GM18502 (cell line): ENCODE measurements at regions not wholly inside any gene's neighbourhood (a gene's known extent, or its start where the extent isn't known, plus 50 kb on each side); places are given as distances from the start of the nearest gene placed in this dataset.

Source experiments
- ATAC-seq: cut with Tn5 transposase; IDR thresholded peaks from one replicate; pipeline ENCODE4 v1.9.1; 2021; ENCODE audit warnings: mild to moderate bottlenecking; ENCODE audit not compliant: unreplicated experiment, poor library complexity

DNA sequence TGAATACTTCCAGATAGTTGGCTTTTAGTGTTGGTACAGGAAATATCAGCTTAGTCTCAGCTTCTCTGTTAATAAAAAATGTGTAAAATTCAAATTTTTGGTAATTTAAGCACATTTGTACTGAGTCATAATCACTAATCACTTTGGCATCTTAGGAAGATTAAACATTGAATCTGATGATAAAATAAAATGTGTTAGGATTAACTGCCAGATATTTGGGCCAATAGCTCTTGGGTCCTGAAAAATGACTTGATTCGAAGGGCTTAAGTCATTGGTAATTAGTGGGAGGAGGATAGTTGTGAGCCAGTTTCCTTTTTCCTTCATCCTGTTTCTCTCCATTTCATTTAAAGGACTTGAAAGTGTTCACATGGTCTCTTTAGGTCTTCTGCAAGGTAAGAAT lies 426.1 kb downstream of the RFPL4B start:
- no peak for ATAC-seq

DNA sequence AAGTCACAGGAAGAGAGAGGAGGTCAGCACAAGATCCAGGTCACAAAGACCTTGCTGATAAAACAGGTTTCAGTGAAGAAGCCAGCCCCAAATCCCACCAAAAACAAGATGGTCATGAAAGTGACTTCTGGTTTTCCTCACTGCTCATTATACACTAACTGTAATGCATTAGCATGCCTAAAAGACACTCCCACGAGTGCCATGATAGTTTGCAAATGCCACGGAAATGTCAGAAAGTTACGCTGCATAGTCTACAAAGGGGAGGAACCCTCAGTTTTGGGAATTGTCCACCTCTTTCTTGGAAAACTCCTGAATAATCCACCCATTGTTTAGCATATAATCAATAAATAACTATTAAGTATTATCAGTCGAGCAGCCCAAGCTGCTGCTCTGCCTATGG lies 427.2 kb downstream of the RFPL4B start:
- no peak for ATAC-seq

DNA sequence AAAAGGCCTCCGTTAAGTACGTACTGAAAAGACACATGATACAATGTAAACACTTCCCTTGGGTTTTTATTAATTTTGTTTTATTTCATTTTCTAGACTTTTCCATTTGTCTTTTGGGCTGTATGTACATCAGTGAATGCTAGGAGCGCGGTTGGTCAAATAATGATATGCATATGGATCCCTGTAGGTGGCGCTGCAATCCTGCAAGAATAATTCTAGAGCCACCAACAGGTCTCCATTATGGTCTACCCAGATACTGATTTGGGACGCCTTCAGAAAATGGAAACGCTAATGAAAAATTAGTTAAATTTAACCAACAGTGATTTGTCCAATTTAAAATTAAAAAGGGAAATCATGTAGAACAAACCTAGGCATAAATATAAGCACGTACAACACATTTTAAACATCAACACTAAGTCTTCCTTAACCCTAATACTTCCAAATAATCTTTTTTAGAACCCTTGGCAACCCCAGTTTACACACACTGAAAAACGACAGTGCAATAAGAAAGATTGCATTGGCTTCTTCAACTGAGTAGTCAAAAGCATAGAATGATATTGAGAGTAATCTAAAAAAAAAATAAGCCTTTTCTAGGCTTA lies 433.5 kb downstream of the RFPL4B start:
- ATAC-seq: peak; percentile 97

DNA sequence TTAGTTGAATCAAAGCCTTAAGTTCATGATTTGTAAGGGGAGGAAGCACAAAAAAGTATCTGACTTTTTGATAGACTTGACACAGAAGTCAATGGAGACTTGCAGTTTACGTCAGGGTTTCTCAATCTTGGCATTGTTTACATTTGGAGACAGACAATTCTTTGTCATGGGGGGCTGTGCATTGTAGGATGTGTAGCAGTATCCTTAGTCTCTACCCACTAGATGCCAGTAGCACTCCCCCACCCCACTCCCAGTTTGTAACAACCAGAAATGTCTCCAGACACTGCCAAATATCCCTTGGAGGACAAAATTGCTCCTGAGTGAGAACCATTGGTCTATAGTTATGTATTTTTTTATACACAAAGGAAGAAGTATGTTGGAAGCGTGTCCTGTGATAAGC lies 434.1 kb downstream of the RFPL4B start:
- ATAC-seq: no peak

DNA sequence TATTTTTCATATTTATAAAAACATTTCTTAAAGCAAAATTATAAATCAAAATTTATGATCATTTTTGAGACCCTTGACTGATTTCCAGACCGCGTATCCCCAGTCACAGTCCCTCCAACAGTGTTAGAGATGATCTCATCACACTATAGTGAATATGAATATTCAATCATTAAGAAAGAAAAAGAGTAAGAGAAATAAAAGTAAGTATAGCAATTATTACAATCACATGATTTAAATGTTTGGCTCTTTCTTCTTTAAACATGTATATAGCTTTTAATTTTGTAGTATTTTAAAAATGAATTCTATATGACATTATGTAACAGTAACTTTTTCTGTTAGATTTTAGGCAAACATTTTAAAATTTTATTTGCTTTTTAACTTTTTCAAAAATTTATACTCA lies 438.3 kb downstream of the RFPL4B start:
- ATAC-seq: no peak

DNA sequence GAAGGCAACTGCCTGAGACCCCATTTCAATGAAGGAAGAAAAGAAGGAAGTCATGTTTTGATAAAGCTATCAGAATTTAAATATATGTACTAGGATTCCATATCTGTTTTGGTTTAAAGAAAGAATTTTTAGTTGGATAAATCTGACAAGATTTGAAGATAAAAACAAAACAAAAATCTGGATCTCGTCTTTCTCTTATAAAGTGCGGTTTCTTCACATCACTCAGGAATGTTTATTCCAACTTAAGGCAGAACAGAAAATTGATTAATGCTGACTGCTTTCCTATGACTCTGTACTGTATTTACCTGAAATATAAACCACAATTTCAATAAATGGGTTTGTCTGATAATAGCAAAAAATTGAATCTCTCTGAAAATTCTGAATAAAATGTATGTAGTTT lies 439.7 kb downstream of the RFPL4B start:
- ATAC-seq: no peak

DNA sequence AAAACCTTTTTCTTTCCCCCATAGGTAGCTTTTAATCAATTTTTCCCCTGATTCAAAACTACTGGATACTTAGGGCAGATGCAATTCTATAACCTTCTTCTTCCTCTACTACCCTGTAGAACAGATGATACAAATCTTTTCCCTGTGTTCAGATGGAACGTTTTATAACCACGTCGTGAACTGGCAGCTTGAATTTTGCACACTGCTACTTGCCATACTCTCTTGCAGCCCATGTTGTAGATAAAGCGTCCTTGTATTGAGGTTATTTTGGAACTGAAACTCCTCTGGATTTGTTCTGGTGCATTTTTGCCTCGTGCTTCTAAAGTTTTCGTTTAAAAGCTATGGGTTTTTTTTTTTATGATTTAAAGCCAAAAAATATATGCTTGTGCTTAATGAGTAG lies 440.2 kb downstream of the RFPL4B start:
- no peak for ATAC-seq

DNA sequence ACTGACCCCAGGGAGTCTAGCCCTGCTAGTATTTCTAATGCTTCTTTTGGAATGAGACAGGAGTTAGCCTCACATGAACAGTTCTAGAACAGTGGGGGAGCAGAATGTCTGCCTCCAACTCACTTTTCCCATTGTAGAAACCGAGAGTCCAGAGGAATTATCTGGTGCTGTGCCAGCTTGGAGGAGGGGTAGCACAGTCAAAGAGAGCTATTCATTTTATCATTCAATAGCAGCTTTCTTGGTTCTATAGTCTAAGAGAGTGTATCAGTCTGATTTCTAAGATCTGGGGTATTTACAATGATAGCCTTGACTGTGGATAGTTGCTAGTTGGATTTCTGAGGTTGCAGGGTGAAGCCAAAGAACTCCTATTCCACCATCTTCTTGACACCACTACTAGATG lies 448.2 kb downstream of the RFPL4B start:
- no peak for ATAC-seq

DNA sequence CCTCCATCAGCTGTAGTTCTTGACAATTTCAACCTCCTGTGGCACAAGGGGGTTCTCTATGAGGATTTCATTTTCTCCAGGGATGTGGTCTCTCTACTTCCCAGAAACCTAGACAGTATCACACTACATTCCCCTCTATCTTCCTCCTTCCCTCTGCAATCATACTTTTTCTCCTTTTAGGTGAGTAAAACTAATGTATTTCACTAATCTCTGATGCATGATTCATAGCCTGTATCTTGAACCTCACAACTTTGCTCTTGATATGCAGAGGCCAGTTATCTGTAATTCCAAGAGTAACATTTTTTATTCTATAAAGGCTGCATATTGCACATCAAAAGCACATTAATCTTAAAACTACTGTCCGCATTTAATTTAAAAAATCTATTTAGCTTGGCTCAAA lies 449.6 kb downstream of the RFPL4B start:
- ATAC-seq: no peak

DNA sequence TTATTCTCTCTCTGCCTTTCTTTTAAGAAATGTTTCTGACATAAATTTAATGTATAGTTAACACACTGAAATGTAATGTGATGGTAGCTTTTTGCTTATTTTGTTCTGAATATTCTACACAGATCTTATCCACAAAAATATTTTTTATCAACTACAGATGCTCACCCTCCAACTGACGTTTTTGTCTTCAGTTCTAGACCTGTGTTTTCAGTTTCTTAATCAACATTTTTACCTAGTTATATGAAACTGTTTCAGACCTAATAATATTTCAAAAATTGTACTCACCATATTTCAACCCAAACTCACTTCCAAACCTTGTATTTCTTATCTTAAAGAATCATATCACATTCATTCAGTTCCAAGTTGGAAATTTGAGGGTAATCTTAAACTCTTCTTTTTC lies 452.8 kb downstream of the RFPL4B start:
- ATAC-seq: no peak

DNA sequence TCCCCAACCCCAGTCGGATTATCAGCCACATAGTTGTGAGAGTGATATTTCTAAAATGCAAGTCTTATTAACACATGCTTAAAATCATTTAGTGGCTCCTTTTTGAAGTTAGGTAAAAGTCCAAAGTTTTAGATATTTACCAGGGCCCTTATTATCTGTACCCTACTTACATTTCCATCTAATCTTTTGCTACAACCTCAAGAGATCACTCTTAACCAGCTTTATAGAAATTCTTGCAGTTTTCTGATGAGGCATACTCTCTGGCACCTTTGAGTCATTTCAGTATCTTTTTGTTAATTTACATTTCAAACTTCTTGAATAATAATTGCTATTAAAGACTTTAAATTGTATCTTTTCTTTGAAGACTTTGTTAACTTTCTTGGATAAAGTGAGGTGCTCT lies 453.3 kb downstream of the RFPL4B start:
- peak; percentile 48 for ATAC-seq

DNA sequence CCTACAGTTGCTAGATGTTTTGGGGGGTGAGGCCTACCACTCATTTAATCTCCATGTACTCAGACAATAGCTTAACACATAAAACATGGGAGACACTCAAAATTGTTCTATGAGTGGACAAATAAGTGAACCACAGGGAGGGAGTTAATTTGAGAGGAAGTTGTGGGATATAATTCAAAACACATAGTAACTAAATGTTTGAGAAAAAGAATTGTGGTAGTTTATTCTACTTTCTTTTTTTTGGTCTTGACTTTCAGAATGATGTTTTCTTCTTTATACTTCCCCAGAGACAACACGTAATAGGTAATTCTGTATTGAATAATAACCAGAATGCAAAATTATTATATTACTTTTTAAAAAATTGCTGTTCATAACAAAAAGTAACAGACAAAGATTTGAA lies 453.8 kb downstream of the RFPL4B start:
- peak; percentile 57 for ATAC-seq

DNA sequence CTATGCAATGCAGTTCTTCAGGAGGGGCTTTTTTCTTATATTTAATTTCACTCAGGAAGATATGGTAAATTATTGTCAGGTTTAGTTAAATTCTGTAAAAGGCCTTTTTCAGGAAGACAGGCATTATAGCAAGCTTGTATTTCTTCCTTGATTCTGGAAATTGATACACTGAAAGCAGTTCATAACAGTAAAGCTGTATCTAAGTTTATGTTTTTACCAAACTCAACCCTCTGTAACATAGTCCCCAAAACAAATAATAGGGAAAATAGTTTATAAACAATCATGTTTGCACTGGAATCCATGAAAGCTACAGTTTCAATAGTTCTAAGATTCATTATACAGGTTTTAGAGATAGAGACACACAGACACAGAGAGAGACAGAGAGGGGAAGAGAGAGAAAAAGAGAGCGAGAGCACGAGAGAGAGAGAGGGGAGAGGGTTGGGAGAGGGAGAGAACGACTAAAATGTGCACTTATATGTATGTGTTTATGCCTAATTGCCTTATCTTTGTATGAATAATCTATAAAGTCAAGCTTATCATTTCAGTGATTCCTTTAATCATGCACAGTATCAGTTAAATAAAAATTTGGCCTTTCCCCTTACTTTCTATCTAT lies 454.4 kb downstream of the RFPL4B start:
- ATAC-seq: no peak

DNA sequence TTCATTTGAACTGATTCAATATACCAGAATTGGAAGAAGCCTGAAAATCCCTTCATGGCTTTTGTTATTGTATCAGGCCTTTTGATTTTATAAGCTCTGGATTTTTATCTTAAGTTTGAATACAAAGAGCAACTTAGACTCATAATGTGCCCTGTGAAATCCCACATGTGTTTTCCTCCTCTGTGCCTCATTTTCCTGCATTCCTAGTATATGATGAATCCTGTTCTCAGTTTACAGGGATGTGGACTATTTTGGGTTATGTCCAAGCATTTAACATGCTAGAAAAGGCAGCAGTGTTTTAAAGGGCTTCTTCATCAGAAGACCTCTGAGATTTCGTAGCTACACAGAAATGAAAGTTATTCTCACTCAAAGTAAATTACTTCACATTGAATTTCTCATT lies 455.0 kb downstream of the RFPL4B start:
- no peak for ATAC-seq

DNA sequence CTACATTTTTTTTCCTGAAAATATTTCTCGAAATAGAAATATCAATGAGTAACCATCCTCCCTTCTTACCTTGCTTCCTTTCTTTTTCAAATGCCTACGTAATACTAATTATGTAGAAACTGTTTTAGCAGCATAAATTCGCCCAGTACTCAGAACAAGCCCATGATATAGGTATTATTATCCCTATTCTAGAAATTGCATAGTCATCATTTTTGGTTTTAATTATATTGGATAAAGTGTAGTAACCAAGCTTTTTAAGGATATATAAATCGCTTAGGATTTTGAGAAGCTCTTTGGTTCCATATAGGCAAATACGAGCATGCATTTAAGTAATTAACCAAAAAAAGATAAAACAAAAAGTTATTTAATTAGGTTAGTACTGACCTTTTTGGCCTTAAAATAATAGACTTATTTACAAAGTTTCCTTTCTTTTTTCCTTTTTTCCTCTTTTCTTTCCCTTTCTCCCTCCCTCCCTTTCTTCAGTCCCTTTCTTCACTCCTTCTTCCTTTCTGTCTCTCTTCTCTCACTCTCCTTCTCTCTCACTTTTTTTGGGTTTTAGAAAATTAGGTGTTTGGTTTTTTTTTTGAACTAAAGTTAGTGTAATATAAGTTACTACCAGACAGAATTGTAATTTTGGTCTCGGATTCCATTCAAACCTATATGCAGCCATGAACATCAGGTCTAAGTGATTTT lies 457.7 kb downstream of the RFPL4B start:
- ATAC-seq: no peak

DNA sequence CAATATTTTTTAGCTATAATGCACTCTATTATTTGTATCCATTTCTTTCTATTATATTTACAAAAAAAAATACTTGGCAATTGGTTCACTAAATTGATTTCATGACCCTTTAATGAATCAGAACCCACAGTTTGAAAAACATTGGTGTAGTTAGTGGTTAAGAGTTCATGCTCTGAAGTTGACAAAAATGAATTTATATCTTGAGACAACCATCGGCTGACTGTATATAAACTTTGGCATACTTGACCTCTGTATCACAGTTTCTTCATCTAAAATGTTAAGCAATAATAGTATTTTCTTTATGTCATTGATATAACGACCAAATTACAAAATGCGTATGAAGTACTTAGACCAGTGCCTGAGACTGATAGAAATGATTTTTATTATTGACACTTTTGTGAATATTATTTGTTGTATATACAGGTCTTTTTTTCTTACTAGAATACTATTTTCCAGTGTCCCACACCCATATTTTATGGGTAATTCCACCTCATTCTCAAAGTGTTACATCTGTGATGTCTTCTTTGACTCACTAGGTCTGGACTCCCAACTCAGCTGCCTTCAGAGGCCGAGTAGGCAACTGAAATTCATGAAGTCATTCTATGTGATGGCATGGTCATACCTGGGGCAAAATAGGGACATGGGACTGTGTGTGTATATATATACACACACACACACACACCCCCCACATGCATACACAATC lies 459.2 kb downstream of the RFPL4B start:
- ATAC-seq: no peak

DNA sequence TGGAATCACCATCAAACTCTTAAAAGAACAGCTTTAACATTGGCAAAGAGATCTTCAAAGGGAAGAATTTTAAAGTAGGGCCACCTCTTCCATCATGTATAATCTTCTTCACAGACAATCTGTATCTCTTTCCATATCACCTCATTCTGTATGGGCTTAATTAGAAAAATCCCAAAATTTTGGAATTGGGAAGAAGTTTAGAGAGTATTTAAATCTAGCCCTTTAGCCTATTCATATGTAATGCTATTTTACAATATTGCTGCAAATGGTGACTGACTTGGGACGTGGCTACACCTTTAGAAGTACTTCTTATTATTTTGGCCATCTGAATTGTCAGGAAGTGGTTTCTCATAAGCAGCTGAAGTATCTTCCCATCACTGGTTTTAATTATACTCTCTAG lies 474.3 kb downstream of the RFPL4B start:
- ATAC-seq: no peak

DNA sequence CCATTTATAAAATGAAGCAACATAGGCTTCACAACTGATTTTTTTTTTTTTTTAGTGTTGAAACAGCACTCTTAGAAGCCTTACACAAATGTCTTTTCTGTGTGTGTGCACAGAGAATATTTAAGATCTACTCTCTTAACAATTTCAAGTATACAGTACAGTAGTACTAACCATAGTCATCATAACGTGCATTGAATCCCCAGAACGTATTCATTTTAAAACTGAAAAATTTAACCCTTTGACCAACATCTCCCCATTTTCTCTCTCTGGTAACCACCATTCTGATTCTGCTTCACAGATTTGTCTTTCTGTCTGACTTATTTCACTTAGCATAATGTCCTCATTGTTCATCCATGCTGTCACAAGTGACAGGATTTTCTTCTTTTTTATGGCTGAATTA lies 475.6 kb downstream of the RFPL4B start:
- no peak for ATAC-seq

DNA sequence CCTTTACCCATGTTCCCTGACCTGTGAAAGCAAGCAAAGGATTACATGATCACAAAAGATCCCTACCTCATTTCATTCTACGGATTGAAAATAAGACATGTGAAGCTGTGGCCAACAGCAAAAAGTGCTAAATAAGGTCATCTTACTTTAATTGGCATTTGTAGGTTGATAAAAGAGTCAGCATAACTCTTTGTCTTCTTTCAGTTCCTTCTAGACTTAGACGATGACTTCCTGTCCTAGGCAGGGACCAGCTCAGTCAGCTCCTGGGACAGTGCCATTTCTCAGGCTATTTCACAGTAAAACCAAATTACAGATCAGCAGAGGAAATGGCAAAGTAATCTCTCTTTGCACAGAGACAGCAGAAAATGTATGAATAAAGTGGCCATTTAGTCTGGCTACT lies 480.7 kb downstream of the RFPL4B start:
- peak; percentile 96 for ATAC-seq

DNA sequence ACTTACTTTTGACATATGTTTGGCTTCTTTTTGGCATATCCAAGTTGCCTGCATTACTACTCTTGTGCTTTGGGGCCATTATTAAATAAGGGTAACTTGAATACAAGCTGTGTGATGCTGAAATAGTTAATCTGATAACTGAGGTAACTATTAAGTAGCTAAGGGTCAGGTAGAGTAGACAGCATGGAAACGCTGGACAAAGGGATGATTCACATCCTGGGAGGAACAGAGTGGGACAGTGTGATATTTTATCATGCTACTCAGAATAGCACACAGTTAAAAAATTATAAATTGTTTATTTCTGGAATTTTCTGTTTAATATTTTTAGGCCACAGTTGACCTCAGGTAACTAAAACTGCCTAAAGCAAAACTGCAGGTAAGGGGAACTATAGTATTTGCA lies 483.9 kb downstream of the RFPL4B start:
- no peak for ATAC-seq

DNA sequence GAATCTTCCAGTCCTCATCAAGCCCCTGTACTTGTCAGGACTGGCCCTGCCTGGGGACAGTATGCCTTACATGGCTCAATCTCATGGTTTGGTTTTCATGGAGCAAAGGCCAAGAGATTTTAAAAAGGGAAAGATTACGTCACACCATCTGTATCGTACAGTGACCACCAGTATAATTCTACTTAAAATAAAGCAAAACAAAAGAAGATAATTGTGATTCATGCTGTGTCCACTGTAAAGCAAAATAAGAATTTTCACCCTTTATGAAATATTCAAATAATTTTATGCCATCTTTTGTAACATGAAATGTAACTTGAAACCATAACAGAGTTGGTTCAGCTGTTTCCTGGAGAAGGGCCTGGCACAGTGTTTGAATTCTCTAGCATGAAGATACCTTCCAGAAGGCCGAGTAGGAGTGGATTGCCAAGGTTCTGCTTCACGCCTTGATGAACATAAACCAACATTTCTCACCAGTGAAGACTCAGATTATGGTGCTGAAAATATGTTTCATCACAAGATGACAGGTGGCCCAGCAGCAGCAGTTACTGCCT lies 486.5 kb downstream of the RFPL4B start:
- no peak for ATAC-seq
